ENCODE measurements at regions not wholly inside any gene's neighbourhood (a gene's known extent, or its start where the extent isn't known, plus 50 kb on each side); places are given as distances from the start of the nearest gene placed in this dataset.
"Not testable (repeated sequence)": the region's sequence is repeated elsewhere in the genome, so short reads cannot be mapped to it uniquely, and the experiment has no call there.

GRCh38 chr3:188974856-188975599, 196.7 kb upstream of the TPRG1 start:
- DNase-seq (ENCODE audit: low spot score): peak; percentile 39

DNA sequence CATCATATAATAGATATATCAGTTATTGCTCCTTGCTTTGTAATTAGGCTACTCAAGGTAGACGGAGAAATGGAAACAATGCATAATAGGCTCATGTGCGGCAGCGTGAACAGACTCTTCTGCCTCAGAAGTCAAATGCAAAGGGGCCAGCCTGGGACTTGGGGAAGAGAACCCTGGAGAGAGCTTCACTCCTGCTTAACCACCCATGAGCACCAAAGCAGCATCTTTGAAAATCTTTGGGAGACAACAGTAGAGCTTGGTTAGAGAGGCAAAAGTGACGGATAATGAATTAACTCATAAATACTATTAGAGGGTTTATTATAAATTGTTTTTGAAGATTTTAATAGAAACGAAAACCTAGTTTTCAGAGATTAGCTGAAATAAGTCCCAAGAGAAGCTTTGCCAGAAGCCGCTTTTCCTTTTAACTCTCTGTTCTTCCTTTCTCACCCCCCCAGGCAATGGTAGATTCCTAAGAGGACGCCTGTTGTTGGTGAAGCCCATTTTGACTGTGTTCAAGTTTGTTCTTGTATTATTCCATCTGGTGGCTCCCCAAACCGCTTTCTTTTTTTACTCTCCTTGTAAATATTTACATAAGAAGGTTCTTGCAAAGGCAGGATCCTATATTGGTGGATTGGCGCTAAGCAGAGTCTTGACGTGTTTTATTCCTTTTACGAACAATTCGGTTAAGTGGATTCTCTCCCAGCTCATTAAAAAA, 196.0 kb upstream of the TPRG1 start:
- no peak for DNase-seq (ENCODE audit: low spot score)

GRCh38 chr3:188976407-188976806, 195.4 kb upstream of the TPRG1 start:
- DNase-seq (ENCODE audit: low spot score): no peak

DNA sequence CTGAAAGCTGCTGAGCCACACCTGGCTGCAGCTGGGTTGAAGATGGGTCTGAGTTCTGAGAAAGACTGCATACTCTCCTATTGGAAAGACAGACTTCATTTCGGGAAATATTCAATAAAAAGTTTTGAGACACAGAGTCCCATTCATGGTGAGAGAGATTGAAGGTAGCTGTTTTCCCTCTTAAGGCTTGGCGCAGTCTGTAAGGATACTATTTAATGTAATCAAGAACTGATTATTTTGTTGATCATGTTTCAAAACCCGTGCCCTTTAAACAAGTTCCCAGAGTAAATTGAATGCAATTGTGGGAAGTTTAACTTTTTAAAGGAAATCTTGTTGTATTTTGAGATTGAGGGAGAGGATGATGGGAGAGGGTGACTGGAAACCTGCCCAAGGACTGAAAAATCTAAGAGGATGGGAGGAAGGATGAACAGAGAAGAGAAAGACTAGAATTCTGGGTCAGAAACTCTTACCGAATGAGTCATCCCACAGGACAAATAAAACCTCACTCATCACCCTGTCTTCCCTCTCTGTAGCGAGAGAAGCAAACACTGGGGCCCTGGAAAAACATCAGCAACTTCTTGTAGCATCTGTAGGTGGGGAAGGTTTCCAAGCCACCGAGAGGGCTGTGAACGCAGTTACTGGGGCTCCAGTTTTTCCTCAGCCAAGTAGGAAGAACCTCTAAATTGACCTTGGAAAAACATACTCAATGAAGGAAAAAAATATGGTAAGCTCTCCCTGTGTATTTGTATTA, 193.2 kb upstream of the TPRG1 start:
- DNase-seq (ENCODE audit: low spot score): no peak

- DNase-seq (ENCODE audit: low spot score): no peak
These were observed 192.5 kb upstream of the TPRG1 start for GRCh38 chr3:188979248-188979647.

GRCh38 chr3:188979669-188980310, 192.0 kb upstream of the TPRG1 start:
- DNase-seq (ENCODE audit: low spot score): no peak

DNA sequence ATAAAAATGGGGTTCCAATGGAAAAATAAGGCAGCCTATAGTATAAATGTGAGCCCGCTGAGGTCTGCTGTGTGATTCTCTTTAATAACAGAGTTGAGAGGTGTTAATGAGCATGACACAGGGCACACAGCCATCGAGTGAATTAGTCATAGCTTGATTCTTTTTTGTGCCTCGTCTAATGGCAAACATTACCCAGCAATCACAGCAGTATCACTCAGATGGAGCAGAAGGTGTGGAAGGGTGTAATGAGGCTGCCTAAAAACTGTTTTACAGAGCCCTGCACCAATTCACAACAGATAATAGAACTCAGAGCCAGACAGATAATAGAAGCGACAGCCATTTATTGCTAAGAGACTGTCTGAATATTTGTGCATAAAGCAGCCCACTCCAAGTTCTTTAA, 178.6 kb upstream of the TPRG1 start:
- no peak for DNase-seq (ENCODE audit: low spot score)

- no peak for DNase-seq (ENCODE audit: low spot score)
These were observed 170.2 kb upstream of the TPRG1 start for GRCh38 chr3:189001559-189001958.

DNA sequence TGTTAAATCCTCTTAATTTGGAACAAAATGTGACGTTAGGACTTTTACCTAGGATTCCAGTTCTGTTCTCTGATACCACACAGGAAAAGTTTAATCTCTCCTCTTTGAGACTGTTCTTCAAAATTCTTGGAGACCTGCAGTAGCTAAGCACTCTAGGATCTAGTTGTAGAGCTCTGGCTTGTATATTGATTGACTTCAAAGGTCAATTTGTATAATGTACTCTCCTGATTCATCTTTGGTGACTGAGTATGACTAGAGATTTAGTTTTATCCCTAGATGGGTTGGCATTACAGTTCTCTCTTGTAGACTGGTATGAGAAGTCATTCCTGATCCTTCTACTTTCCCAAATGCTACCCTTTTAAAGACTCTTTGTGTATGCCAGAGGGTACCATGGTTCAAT, 168.4 kb upstream of the TPRG1 start:
- DNase-seq (ENCODE audit: low spot score): no peak

DNA sequence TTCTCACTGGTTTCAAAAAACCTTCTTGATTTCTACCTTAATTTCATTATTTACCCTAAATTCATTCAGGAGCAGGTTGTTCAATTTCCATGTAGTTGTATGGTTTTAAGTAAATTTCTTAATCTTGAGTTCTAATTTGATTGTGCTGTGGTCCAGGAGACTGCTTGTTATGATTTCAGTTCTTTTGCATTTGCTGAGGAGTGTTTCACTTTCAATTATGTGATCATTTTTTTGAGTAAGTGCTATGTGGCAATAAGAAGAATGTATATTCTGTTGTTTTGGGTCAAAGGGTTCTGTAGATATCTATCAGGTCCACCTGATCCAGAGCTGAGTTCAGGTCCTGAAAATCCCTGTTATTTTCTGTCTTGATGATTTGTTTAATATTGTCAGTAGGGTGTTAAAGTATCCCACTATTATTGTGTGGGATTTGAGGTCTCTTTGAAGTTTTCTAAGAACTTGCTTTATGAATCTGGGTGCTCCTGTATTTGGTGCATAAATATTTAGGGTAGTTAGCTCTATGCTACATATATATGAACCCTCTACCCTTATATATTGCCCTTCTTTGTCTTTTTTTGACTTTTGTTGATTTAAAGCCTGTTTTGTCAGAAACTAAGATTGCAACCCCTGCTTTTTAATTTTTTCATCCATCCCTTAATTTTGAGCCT, 158.4 kb upstream of the TPRG1 start:
- peak; percentile 37 for DNase-seq (ENCODE audit: low spot score)

- no peak for DNase-seq (ENCODE audit: low spot score)
These were observed 157.2 kb upstream of the TPRG1 start for GRCh38 chr3:189014526-189014925.

GRCh38 chr3:189022576-189023466, 148.9 kb upstream of the TPRG1 start:
- not testable (repeated sequence) for DNase-seq (ENCODE audit: low spot score)

DNA sequence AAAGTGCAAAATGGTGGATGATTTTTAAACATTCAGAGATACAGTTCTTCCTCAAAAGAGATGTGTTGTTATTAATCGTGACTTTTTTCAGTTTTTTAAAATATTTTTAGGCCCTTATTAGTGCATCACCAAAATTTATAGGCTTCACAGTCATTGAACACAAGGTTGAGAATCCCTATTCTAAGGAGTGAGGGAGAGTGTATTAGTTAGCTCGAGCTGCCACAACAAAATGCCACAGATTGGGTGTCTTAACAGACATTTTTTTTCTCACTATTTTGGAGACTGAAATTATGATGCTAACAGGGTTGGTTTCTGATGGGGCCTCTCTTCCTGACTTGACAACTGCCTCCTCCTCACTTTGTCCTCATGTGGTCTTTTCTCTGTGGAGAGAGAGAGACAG, 145.9 kb upstream of the TPRG1 start:
- DNase-seq (ENCODE audit: low spot score): no peak

GRCh38 chr3:189027626-189028155, 144.1 kb upstream of the TPRG1 start:
- no peak for DNase-seq (ENCODE audit: low spot score)

DNA sequence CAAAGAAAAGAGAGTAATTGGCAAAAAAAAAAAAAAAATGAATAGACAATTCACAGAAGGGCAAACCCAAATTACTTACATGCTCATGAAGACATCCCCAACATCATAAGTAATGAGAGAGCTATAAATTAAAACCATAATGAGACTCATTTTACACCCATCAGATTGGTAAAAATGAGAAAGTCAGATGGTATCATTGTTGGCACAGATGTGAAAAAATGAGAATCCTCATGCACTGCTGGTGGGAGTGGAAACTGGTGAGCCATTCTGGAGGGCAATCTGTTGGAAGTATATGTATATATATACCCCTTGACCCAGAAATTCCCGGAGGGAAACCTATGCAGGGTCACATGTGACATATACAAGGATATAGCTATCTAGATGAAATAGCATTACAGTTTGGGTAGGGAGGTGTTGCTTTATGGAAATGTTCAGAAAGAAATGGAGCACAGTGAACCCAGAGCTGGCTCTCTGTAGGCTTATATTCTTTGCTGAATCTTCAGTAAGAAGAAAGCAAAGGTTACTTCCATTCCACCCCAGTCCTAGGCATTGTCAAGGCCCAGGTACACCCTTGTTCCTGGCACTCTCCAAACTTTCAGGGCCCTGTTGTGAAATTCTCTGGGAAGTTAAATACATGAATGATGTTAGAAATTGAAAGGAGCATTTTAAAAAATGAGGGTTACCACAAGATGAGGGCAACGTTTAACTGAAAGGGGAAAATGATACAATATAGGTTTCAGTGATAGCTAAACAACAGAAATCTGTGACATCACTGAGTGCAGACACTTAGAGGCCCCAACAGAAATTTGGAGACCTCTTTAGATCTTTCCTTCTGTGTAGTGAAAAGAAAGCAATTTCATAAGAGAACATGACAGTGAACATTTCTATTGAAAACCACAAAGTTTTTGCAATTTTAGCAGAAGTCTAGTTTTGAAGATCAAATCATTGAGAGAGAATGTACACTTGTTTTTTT, 132.7 kb upstream of the TPRG1 start:
- DNase-seq (ENCODE audit: low spot score): peak; percentile 76

DNA sequence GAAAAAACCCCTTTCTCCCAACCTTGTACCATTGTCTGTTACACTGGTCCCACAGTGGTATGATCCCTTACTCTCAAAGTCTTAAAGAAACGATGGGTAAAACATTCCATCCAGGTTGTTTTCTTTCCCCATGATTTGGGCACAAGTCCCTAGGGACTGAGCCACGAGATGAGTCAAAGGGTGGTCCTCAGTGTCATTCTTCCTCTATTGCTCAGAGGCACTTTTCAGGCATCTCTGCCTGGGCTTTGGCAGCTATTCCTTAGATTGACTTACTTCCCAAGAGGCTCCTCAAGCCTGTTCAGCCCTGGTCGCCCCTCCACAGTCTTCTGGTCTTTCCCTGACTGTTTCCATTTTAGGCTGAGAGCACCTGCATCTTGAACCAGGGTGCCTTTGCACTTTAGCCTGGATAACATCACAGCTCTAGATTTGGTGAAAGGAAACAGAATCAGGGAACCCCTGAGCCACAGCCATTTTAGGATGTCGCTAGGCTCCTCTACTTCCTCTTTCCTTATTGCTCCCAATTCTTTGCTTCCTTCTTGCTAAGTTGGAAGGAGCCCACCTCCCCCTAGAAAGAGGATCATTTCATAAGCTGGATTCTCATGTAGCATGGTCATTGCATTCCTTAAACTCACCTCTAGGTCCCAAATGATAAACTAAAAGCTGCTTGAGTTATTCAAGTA, 131.0 kb upstream of the TPRG1 start:
- no peak for DNase-seq (ENCODE audit: low spot score)

DNA sequence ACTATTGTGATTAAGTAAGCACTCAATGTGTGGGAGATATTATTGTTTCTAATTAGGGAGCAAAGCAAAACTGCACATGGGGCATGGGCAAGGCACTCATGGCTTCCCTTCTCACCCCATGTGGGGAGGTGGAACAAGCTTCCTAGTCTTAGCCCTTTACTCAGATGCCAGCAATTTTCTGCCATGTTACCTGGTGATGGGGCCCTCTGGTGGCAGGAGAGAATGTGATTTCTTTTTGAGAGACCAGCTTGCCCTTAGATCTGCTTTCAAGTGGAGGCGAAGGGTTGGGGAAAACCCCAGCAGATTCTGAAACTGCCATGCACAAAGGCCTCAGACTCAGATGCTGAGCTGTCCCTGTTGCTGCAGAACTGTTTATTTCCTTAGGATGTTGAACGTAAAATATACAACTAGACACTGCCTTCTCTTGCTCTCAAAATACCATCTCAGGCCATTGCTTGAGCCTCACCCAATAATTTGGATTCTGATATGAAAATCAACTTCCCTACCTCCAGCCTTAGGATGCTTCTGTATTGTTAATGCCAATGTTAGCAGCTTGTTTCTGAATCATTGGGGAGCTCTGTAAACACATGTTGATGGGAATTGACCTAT, 130.2 kb upstream of the TPRG1 start:
- peak; percentile 91 for DNase-seq (ENCODE audit: low spot score)

DNA sequence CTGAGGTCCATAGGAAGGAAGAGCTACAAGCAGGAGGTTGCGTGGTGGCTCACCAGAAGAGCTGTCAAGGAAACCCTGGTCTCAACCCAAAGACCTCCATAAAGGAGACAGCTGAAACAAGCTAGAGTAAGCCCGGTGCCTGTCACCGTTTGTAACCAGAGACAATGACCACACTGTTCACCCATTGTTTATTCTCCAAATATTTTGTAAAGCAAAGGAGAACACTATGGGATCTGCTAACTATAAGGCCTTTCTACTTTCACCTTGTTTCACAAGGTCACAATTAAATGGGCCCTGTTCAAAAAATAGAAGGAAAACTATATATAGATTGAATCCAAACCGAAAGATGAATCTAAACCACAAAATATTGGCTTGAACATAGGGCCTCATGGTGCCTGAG, 128.9 kb upstream of the TPRG1 start:
- no peak for DNase-seq (ENCODE audit: low spot score)
